Erythroblast (primary cell): ENCODE measurements at regions not wholly inside any gene's neighbourhood (a gene's known extent, or its start where the extent isn't known, plus 50 kb on each side); places are given as distances from the start of the nearest gene placed in this dataset.

Experiments
- GATA1 ChIP-seq: IDR thresholded peaks from 2 replicates; pipeline ENCODE4 v1.6.1; 2011; ENCODE audit warnings: low read depth, mild to moderate bottlenecking, control low read depth, low read length, moderate library complexity
- POLR2A ChIP-seq: IDR thresholded peaks from 2 replicates; pipeline ENCODE4 v1.6.1; 2011; ENCODE audit warnings: mild to moderate bottlenecking, low read length

- TF ChIP-seq POLR2A, result no peak
- TF ChIP-seq GATA1, result no peak
Measured at GRCh38 chr2:49813208-49813607, 658.9 kb upstream of the FSHR start.
